ENCODE measurements at regions not wholly inside any gene's neighbourhood (a gene's known extent, or its start where the extent isn't known, plus 50 kb on each side); places are given as distances from the start of the nearest gene placed in this dataset.

DNA sequence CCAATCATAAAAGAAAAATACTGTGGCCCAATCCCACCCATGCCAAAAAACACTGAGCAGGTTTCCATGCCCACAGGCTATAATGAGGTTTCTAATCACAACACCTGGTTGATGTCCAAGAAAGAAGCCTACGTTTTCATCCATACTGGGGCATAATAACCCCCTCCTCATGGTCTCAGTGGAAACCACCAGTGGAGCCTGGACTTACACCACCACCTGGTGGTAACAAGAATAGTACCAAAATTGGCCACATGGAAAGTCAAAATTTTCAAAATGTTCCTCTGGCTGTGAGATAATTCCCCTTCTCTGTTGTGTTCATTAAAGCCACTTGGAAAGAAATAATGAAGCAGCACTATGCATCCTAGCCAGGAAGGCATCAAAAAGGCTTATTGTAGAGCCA is 687.3 kb upstream of the ST8SIA4 start:
- TF ChIP-seq, protein P1, sequence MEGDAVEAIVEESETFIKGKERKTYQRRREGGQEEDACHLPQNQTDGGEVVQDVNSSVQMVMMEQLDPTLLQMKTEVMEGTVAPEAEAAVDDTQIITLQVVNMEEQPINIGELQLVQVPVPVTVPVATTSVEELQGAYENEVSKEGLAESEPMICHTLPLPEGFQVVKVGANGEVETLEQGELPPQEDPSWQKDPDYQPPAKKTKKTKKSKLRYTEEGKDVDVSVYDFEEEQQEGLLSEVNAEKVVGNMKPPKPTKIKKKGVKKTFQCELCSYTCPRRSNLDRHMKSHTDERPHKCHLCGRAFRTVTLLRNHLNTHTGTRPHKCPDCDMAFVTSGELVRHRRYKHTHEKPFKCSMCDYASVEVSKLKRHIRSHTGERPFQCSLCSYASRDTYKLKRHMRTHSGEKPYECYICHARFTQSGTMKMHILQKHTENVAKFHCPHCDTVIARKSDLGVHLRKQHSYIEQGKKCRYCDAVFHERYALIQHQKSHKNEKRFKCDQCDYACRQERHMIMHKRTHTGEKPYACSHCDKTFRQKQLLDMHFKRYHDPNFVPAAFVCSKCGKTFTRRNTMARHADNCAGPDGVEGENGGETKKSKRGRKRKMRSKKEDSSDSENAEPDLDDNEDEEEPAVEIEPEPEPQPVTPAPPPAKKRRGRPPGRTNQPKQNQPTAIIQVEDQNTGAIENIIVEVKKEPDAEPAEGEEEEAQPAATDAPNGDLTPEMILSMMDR (IDR thresholded peaks at IDR 0.05; ENCODE audit: poor library complexity, severe bottlenecking) = no peak
- TF ChIP-seq, protein P2, sequence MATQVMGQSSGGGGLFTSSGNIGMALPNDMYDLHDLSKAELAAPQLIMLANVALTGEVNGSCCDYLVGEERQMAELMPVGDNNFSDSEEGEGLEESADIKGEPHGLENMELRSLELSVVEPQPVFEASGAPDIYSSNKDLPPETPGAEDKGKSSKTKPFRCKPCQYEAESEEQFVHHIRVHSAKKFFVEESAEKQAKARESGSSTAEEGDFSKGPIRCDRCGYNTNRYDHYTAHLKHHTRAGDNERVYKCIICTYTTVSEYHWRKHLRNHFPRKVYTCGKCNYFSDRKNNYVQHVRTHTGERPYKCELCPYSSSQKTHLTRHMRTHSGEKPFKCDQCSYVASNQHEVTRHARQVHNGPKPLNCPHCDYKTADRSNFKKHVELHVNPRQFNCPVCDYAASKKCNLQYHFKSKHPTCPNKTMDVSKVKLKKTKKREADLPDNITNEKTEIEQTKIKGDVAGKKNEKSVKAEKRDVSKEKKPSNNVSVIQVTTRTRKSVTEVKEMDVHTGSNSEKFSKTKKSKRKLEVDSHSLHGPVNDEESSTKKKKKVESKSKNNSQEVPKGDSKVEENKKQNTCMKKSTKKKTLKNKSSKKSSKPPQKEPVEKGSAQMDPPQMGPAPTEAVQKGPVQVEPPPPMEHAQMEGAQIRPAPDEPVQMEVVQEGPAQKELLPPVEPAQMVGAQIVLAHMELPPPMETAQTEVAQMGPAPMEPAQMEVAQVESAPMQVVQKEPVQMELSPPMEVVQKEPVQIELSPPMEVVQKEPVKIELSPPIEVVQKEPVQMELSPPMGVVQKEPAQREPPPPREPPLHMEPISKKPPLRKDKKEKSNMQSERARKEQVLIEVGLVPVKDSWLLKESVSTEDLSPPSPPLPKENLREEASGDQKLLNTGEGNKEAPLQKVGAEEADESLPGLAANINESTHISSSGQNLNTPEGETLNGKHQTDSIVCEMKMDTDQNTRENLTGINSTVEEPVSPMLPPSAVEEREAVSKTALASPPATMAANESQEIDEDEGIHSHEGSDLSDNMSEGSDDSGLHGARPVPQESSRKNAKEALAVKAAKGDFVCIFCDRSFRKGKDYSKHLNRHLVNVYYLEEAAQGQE (IDR thresholded peaks at IDR 0.05; ENCODE audit: borderline replicate concordance) = no peak
- no peak for TF ChIP-seq EZH2 (IDR thresholded peaks at IDR 0.05; ENCODE audit: borderline replicate concordance, insufficient read depth, low read length, poor library complexity, severe bottlenecking)
- TF ChIP-seq POLR2AphosphoS5 (IDR thresholded peaks at IDR 0.05) = no peak
- no peak for TF ChIP-seq RAD21 (conservative IDR thresholded peaks at IDR 0.05)
- no peak for TF ChIP-seq SMC3 (conservative IDR thresholded peaks at IDR 0.05; ENCODE audit: poor library complexity)
- TF ChIP-seq EP300 (conservative IDR thresholded peaks at IDR 0.05; ENCODE audit: poor library complexity, severe bottlenecking) = no peak
